ENCODE measurements at regions not wholly inside any gene's neighbourhood (a gene's known extent, or its start where the extent isn't known, plus 50 kb on each side); places are given as distances from the start of the nearest gene placed in this dataset.

DNA sequence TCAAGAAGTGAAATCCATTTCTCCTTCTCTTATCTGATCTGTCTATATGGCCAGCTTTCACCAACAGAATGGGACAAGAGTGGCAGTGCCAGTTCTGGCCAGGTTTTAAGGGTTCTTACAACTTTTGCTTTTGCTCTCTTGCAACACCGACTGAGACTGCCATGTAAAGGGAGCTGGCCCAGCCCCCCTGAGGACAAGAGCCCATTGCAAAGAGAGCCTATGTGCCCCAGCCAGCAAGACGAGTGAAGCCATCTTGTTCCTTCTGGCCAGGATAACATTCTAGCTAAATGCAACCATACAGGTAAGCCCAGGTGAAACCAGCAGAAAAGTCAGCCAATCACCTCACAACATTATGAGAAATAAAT, 101.0 kb upstream of the RND3 start:
- DNase-seq (ENCODE audit: low spot score in 2 of 2): no peak
- intact Hi-C loops (cut with DNase I; ENCODE audit: low total_unique reads): no loop called here
- 92 to 95% methylated on average over 2 of the region's 2 CpGs for WGBS, 2 donors
- TF ChIP-seq POLR2A (IDR thresholded peaks at IDR 0.05): no peak
- TF ChIP-seq, protein P1, sequence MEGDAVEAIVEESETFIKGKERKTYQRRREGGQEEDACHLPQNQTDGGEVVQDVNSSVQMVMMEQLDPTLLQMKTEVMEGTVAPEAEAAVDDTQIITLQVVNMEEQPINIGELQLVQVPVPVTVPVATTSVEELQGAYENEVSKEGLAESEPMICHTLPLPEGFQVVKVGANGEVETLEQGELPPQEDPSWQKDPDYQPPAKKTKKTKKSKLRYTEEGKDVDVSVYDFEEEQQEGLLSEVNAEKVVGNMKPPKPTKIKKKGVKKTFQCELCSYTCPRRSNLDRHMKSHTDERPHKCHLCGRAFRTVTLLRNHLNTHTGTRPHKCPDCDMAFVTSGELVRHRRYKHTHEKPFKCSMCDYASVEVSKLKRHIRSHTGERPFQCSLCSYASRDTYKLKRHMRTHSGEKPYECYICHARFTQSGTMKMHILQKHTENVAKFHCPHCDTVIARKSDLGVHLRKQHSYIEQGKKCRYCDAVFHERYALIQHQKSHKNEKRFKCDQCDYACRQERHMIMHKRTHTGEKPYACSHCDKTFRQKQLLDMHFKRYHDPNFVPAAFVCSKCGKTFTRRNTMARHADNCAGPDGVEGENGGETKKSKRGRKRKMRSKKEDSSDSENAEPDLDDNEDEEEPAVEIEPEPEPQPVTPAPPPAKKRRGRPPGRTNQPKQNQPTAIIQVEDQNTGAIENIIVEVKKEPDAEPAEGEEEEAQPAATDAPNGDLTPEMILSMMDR (IDR thresholded peaks at IDR 0.05): no peak
- no peak overlapping the region for H3K4me3 ChIP-seq (ENCODE audit: low read depth, poor library complexity, severe bottlenecking)

DNA sequence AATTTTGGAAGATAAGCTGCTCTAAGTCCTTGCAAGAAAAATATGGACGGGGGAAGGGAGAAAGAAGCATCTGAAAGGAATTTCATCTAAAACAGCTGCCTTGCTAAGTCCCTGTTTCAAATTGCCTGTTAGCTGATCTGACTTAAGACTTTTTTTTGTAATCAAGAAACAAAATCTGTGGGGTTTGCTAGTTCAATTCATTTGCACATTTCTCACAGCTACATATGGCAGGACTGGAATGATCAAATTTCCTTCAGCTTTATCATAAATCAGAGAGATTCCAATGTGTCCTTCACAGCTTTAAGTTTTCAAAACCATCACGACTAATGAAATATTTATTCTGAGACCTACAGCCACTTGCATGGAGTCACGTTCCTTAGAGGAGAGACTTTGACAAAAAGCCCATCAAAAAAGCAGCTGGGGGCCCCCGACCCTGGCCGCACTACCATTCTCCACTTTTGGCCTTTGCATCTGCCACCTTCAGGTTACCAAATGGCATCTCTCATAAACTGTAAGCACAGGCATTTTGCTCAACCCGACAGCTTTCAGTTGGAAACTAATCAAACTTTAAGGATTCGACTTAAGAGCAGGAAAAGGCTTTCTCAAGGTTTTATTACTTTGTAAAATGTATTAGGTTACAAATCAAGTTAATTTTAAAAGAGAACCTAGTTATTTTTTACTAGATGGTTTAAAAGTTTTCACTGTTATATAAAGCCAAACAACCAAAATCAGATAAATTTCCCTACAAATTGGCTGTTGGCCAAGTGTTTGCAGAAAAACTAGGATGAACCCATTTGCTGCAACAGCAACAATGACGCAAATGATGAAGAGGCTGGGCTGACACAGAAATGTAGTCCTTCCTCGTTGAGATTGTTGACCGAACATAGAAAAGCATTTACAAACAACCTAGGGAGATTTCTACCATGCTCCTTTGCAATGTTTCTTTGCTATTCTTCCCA, 100.4 kb upstream of the RND3 start:
- WGBS, 2 donors: 48 to 57% methylated on average over 10 of the region's 10 CpGs
- H3K4me3 ChIP-seq (ENCODE audit: low read depth, poor library complexity, severe bottlenecking): no peak overlapping the region
- DNase-seq (ENCODE audit: low spot score in 2 of 2): no peak
- TF ChIP-seq, protein P1 (IDR thresholded peaks at IDR 0.05): no peak
- TF ChIP-seq POLR2A (IDR thresholded peaks at IDR 0.05): no peak
- intact Hi-C loops (cut with DNase I; ENCODE audit: low total_unique reads): no loop called here

DNA sequence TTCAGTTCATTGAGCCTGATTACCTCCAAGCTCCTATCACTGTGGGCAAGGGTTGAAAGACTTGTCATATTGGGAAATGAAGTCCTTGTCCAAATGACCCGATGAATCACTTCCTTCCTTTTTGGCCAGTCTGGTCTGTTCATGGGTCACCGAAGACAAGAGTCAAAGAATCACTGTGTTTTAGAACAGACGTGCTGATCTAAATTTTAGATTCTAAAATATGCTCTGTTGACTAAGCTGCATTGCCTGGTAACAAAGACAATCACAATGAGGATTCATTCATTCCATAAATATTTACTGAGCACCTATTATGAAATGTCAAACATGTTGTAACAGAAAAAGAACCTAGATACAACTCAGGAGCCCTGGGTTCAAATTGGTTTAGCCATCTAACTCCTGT, 99.4 kb upstream of the RND3 start:
- no peak overlapping the region for H3K4me3 ChIP-seq (ENCODE audit: low read depth, poor library complexity, severe bottlenecking)
- TF ChIP-seq, protein P1 (IDR thresholded peaks at IDR 0.05): no peak
- no peak for TF ChIP-seq POLR2A (IDR thresholded peaks at IDR 0.05)
- WGBS, 2 donors: 35 to 41% methylated on average over 3 of the region's 3 CpGs
- DNase-seq (ENCODE audit: low spot score in 2 of 2): no peak
- intact Hi-C loops (cut with DNase I; ENCODE audit: low total_unique reads): no loop called here

DNA sequence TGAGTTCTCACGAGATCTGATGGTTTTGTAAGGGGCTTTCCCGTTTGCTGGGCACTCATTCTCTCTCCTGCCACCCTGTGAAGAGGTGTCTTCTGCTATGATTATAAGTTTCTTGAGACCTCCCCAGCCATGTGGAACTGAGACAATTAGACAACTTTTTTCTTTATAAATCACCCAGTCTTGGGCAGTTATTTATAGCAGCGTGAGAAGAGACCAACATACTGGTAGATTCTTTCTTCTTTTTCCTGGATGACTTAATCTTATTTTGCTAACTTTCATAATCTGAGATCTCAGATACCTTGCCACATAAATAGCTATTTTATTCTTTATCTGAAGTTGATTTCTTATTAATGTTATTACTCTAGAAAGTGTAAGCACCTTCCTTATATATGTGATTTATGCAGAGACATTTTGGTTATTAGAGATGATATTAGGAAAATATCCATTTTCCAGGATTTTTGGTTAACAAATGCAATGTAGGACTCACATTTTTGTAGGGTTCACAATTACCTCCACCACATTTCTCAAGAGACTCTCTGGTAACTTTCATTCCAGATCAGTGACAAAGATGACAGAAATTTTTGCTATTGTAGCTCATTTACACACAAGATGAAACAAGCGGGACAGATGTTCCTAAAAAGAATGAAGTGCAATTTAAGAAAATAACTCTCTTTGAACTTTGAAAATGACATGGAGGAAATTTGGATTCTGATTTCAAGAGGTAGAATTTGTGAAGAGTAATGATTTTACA, 97.9 kb upstream of the RND3 start:
- intact Hi-C loops (cut with DNase I; ENCODE audit: low total_unique reads): no loop called here

DNA sequence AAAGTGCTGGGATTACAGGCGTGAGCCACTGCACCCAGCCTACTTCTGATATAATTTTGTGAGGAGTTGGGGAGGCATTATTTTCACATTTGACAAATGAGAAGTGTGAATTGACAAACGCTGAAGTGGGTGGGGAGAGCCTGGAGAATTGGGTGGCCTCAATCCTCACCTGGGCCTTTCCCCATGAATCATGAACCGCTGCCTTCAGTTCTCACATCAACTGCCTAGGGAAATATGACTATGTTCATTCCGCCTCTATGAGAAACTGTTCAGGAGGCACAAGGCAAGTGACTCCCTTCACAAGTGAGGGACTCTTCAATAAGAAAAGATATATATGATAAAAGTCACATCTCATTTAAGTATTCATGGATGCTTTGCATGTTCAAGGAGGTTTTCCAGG, 96.6 kb upstream of the RND3 start:
- DNase-seq (ENCODE audit: low spot score in 2 of 2): no peak
- WGBS, 2 donors: 84 to 94% methylated on average over 4 of the region's 4 CpGs
- intact Hi-C loops (cut with DNase I; ENCODE audit: low total_unique reads): no loop called here
- H3K4me3 ChIP-seq (ENCODE audit: low read depth, poor library complexity, severe bottlenecking): no peak overlapping the region
- TF ChIP-seq, protein P1 (IDR thresholded peaks at IDR 0.05): no peak
- no peak for TF ChIP-seq POLR2A (IDR thresholded peaks at IDR 0.05)

More for the DNA sequence above, 97.9 kb upstream of the RND3 start:
- 93% methylated on average over 4 of the region's 4 CpGs for WGBS, 2 donors
- DNase-seq (ENCODE audit: low spot score in 2 of 2): no peak
- no peak overlapping the region for H3K4me3 ChIP-seq (ENCODE audit: low read depth, poor library complexity, severe bottlenecking)
- no peak for TF ChIP-seq POLR2A (IDR thresholded peaks at IDR 0.05)
- TF ChIP-seq, protein P1 (IDR thresholded peaks at IDR 0.05): no peak
